SK-N-MC (cell line): ENCODE measurements at regions not wholly inside any gene's neighbourhood (a gene's known extent, or its start where the extent isn't known, plus 50 kb on each side); places are given as distances from the start of the nearest gene placed in this dataset.

ENCODE experiments used
- EZH2 ChIP-seq: fragments of 200-600 bp; sonication (generic); IDR thresholded peaks from one replicate; pipeline ENCODE4 v1.6.1; 2017; ENCODE audit warnings: antibody characterized with exemption
- POLR2AphosphoS5 ChIP-seq: IDR thresholded peaks from 2 replicates; pipeline ENCODE4 v1.6.1; 2012; ENCODE audit warnings: mild to moderate bottlenecking, low read depth, low read length, borderline replicate concordance

DNA sequence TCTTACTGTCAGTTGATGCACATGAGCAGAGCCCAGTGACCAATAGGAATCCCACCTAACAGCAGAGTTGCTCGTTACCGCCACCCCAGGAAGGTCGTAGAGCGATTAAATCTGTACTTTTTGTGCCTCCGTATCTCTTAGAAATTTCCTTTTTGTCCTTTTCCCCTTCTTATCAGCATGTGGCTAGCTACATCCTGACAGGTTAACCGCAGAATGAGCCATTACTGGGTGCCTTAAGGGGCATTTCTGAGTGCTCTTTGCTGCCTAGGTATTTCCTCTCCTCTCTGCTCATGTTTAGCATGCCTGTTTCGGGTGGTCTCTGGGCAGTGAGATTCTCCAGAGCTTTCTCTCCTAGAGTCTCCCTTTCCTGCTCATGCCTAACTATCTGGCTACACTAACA, 530.5 kb downstream of the FAM133A start:
- TF ChIP-seq POLR2AphosphoS5 (no peak), EZH2 (no peak)
